ENCODE measurements at regions not wholly inside any gene's neighbourhood (a gene's known extent, or its start where the extent isn't known, plus 50 kb on each side); places are given as distances from the start of the nearest gene placed in this dataset.

- Histone ChIP-seq H3K79me2 (ENCODE audit: insufficient read depth, low read length) (no peaks in the 10 kb centered on the region), H3K4me1 (ENCODE audit: insufficient read depth, low read length) (no peaks in the 10 kb centered on the region), H4K20me1 (ENCODE audit: insufficient read depth, low read length) (no peaks in the 10 kb centered on the region), H3K9me3 (ENCODE audit: low read depth, low read length) (no peaks in the 10 kb centered on the region), H2AFZ (ENCODE audit: low read length) (no peak overlapping the region), H3K36me3 (ENCODE audit: insufficient read depth, low read length) (no peaks in the 10 kb centered on the region), H3K4me2 (ENCODE audit: insufficient read depth, low read length) (no peak overlapping the region), H3K27ac (ENCODE audit: low read depth, low read length) (no peak overlapping the region), H3K27me3 (ENCODE audit: insufficient read depth, low read length) (no peaks in the 10 kb centered on the region), H3K4me3 (ENCODE audit: insufficient read depth, low read length) (no peak overlapping the region)
- no peak for DNase-seq (ENCODE audit: insufficient read length, low spot score, missing footprints)
- TF ChIP-seq, protein P1, sequence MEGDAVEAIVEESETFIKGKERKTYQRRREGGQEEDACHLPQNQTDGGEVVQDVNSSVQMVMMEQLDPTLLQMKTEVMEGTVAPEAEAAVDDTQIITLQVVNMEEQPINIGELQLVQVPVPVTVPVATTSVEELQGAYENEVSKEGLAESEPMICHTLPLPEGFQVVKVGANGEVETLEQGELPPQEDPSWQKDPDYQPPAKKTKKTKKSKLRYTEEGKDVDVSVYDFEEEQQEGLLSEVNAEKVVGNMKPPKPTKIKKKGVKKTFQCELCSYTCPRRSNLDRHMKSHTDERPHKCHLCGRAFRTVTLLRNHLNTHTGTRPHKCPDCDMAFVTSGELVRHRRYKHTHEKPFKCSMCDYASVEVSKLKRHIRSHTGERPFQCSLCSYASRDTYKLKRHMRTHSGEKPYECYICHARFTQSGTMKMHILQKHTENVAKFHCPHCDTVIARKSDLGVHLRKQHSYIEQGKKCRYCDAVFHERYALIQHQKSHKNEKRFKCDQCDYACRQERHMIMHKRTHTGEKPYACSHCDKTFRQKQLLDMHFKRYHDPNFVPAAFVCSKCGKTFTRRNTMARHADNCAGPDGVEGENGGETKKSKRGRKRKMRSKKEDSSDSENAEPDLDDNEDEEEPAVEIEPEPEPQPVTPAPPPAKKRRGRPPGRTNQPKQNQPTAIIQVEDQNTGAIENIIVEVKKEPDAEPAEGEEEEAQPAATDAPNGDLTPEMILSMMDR (IDR thresholded peaks at IDR 0.05; ENCODE audit: extremely low read depth, low read depth, low read length): no peak
These were observed 370.9 kb downstream of the NSUN3 start for GRCh38 chr3:94433811-94434210.

- Histone ChIP-seq H2AFZ (ENCODE audit: low read length) (no peak overlapping the region), H3K4me1 (ENCODE audit: insufficient read depth, low read length) (peaks cover 12% of the 10 kb centered on the region), H3K4me3 (ENCODE audit: insufficient read depth, low read length) (peak overlapping the region; percentile 11), H3K36me3 (ENCODE audit: insufficient read depth, low read length) (no peaks in the 10 kb centered on the region), H3K27me3 (ENCODE audit: insufficient read depth, low read length) (no peaks in the 10 kb centered on the region), H4K20me1 (ENCODE audit: insufficient read depth, low read length) (no peaks in the 10 kb centered on the region), H3K4me2 (ENCODE audit: insufficient read depth, low read length) (peak overlapping the region; percentile 44), H3K79me2 (ENCODE audit: insufficient read depth, low read length) (no peaks in the 10 kb centered on the region), H3K27ac (ENCODE audit: low read depth, low read length) (peak overlapping the region; percentile 67), H3K9me3 (ENCODE audit: low read depth, low read length) (no peaks in the 10 kb centered on the region)
- TF ChIP-seq, protein P1 (IDR thresholded peaks at IDR 0.05; ENCODE audit: extremely low read depth, low read depth, low read length): no peak
- peak; percentile 29 for DNase-seq (ENCODE audit: insufficient read length, low spot score, missing footprints)
These were observed 378.1 kb downstream of the NSUN3 start for GRCh38 chr3:94440767-94441493.

DNA sequence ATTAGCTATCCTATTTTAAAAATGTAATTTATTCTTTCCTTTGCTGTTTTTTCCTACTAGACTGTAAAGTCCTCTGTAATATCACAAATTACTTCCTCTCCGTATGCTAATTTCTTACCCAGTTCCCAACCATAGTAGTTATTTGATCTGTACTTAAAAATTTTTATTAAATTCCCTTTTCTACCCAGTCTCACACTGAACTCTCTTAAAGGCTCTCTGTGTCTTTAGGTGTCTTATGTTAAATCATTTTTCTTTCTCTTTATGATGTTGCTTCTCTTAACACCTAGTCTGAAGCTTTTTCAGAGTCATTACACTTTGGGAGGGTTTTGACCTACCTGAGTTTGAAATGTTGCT, 378.6 kb downstream of the NSUN3 start:
- DNase-seq (ENCODE audit: insufficient read length, low spot score, missing footprints): peak; percentile 38
- Histone ChIP-seq H3K4me1 (ENCODE audit: insufficient read depth, low read length) (peaks cover 12% of the 10 kb centered on the region), H3K36me3 (ENCODE audit: insufficient read depth, low read length) (no peaks in the 10 kb centered on the region), H2AFZ (ENCODE audit: low read length) (peak overlapping the region; percentile 28), H3K4me2 (ENCODE audit: insufficient read depth, low read length) (peak overlapping the region; percentile 44), H3K9me3 (ENCODE audit: low read depth, low read length) (no peaks in the 10 kb centered on the region), H3K27ac (ENCODE audit: low read depth, low read length) (peak overlapping the region; percentile 67), H4K20me1 (ENCODE audit: insufficient read depth, low read length) (no peaks in the 10 kb centered on the region), H3K27me3 (ENCODE audit: insufficient read depth, low read length) (no peaks in the 10 kb centered on the region), H3K79me2 (ENCODE audit: insufficient read depth, low read length) (no peaks in the 10 kb centered on the region), H3K4me3 (ENCODE audit: insufficient read depth, low read length) (no peak overlapping the region)
- TF ChIP-seq, protein P1 (IDR thresholded peaks at IDR 0.05; ENCODE audit: extremely low read depth, low read depth, low read length): no peak

GRCh38 chr3:94453864-94454263, 391.0 kb downstream of the NSUN3 start:
- TF ChIP-seq, protein P1 (IDR thresholded peaks at IDR 0.05; ENCODE audit: extremely low read depth, low read depth, low read length): no peak
- H3K27me3 ChIP-seq (ENCODE audit: insufficient read depth, low read length): no peaks in the 10 kb centered on the region

More at GRCh38 chr3:94453864-94454263, 391.0 kb downstream of the NSUN3 start:
- Histone ChIP-seq H3K36me3 (ENCODE audit: insufficient read depth, low read length) (no peaks in the 10 kb centered on the region), H3K79me2 (ENCODE audit: insufficient read depth, low read length) (no peaks in the 10 kb centered on the region), H3K4me1 (ENCODE audit: insufficient read depth, low read length) (no peaks in the 10 kb centered on the region), H3K27ac (ENCODE audit: low read depth, low read length) (no peak overlapping the region), H3K9me3 (ENCODE audit: low read depth, low read length) (no peaks in the 10 kb centered on the region), H2AFZ (ENCODE audit: low read length) (no peak overlapping the region), H4K20me1 (ENCODE audit: insufficient read depth, low read length) (no peaks in the 10 kb centered on the region), H3K4me2 (ENCODE audit: insufficient read depth, low read length) (no peak overlapping the region), H3K4me3 (ENCODE audit: insufficient read depth, low read length) (no peak overlapping the region)
- no peak for DNase-seq (ENCODE audit: insufficient read length, low spot score, missing footprints)

Measured in osteoblast (primary cell).